WTC11 (cell line): ENCODE measurements at regions not wholly inside any gene's neighbourhood (a gene's known extent, or its start where the extent isn't known, plus 50 kb on each side); places are given as distances from the start of the nearest gene placed in this dataset.

ENCODE experiments used
- ATAC-seq: fragments of 200-7000 bp; cut with Tn5 transposase; 2 replicates; pipeline ENCODE4 v1.10.0; 2021; ENCODE audit warnings: mild to moderate bottlenecking, moderate library complexity
- CTCF ChIA-PET: fragments of 300-600 bp; sonication (Branson Sonifier 250); formaldehyde crosslinking; loops from one replicate; lab custom pipeline; 2021; ENCODE audit warnings: antibody characterized with exemption; lab: Charles Lee
- POLR2A ChIA-PET: fragments of 350-600 bp; sonication (Branson Sonifier 250); formaldehyde crosslinking; loops from one replicate; lab custom pipeline; 2021; ENCODE audit warnings: antibody characterized with exemption; lab: Charles Lee
- DNase-seq: peaks from one replicate; pipeline ENCODE4 v3.0.0; 2021; ENCODE audit warnings: low spot score
- H3K27ac Mint-ChIP-seq: 2 replicates; pipeline ENCODE4 v1.8.0; 2021; ENCODE audit warnings: mixed read lengths
- H3K27me3 Mint-ChIP-seq: 2 replicates; pipeline ENCODE4 v1.8.0; 2021; ENCODE audit warnings: low read depth, mild to moderate bottlenecking, moderate library complexity, mixed read lengths
- H3K36me3 Mint-ChIP-seq: 2 replicates; pipeline ENCODE4 v1.8.0; 2021; ENCODE audit warnings: mixed read lengths
- H3K4me1 Mint-ChIP-seq: 2 replicates; pipeline ENCODE4 v1.8.0; 2022; ENCODE audit warnings: mixed read lengths
- H3K4me3 Mint-ChIP-seq: 2 replicates; pipeline ENCODE4 v1.8.0; 2021; ENCODE audit warnings: mild to moderate bottlenecking, moderate library complexity, mixed read lengths
- H3K9me3 Mint-ChIP-seq: 2 replicates; pipeline ENCODE4 v1.8.0; 2021; ENCODE audit warnings: mixed read lengths
- ATF2 ChIP-seq: sonication (generic); formaldehyde crosslinking; IDR thresholded peaks from 2 replicates; pipeline ENCODE4 v1.8.1; 2022; ENCODE audit warnings: low read depth, missing genetic modification reagents, borderline replicate concordance
- CREM ChIP-seq: sonication (generic); formaldehyde crosslinking; IDR thresholded peaks from 2 replicates; pipeline ENCODE4 v1.8.1; 2022; ENCODE audit warnings: mild to moderate bottlenecking, missing genetic modification reagents, moderate library complexity
- ERG ChIP-seq: fragments of 250-450 bp; sonication (Bioruptor Pico); IDR thresholded peaks from 2 replicates; pipeline ENCODE4 v1.8.0; 2021; ENCODE audit warnings: mild to moderate bottlenecking
- FOXK1 ChIP-seq: sonication (generic); formaldehyde crosslinking; IDR thresholded peaks from 2 replicates; pipeline ENCODE4 v1.8.0; 2022; ENCODE audit warnings: mild to moderate bottlenecking, moderate library complexity, missing genetic modification reagents
- MAX ChIP-seq: sonication (generic); formaldehyde crosslinking; IDR thresholded peaks from 2 replicates; pipeline ENCODE4 v1.8.0; 2022; ENCODE audit warnings: mild to moderate bottlenecking, missing genetic modification reagents
- MXD4 ChIP-seq: fragments of 250-450 bp; sonication (Bioruptor Pico); IDR thresholded peaks from 2 replicates; pipeline ENCODE4 v1.8.0; 2021; ENCODE audit warnings: mild to moderate bottlenecking, moderate library complexity, borderline replicate concordance
- NR3C1 ChIP-seq: sonication (generic); formaldehyde crosslinking; conservative IDR thresholded peaks from 2 replicates; pipeline ENCODE4 v1.8.1; 2023; ENCODE audit warnings: low read depth, mild to moderate bottlenecking, missing genetic modification reagents
- SMAD3 ChIP-seq: sonication (generic); formaldehyde crosslinking; IDR thresholded peaks from 2 replicates; pipeline ENCODE4 v1.8.0; 2022; ENCODE audit warnings: missing genetic modification reagents, mild to moderate bottlenecking, borderline replicate concordance
- ZNF281 ChIP-seq: sonication (generic); formaldehyde crosslinking; IDR thresholded peaks from 2 replicates; pipeline ENCODE4 v1.8.0; 2023; ENCODE audit warnings: mild to moderate bottlenecking, missing genetic modification reagents
- ZNF317 ChIP-seq: sonication (generic); formaldehyde crosslinking; IDR thresholded peaks from 2 replicates; pipeline ENCODE4 v1.8.1; 2023; ENCODE audit warnings: low read depth, mild to moderate bottlenecking, moderate library complexity, missing genetic modification reagents, borderline replicate concordance
- ZNF671 ChIP-seq: fragments of 250-450 bp; sonication (Bioruptor Pico); IDR thresholded peaks from 2 replicates; pipeline ENCODE4 v1.8.0; 2021; ENCODE audit warnings: mild to moderate bottlenecking
- TF ChIP-seq, protein P1 (sequence below): sonication (generic); formaldehyde crosslinking; IDR thresholded peaks from 2 replicates; pipeline ENCODE4 v1.8.0; 2023; ENCODE audit warnings: missing genetic modification reagents
- TF ChIP-seq, protein P2 (sequence below): fragments of 250-450 bp; sonication (Bioruptor Pico); IDR thresholded peaks from 2 replicates; pipeline ENCODE4 v1.9.0; 2021; ENCODE audit warnings: mild to moderate bottlenecking
- TF ChIP-seq, protein P3 (sequence below): fragments of 250-450 bp; sonication (Bioruptor Pico); conservative IDR thresholded peaks from 2 replicates; pipeline ENCODE4 v1.9.0; 2021; ENCODE audit warnings: mild to moderate bottlenecking
- TF ChIP-seq, protein P4 (sequence below): sonication (generic); formaldehyde crosslinking; conservative IDR thresholded peaks from 2 replicates; pipeline ENCODE4 v1.8.1; 2022; ENCODE audit warnings: mild to moderate bottlenecking, missing genetic modification reagents

GRCh38 chr2:3035385-3036050, 342.1 kb downstream of the EIPR1 start:
- no peak for DNase-seq
- CTCF ChIA-PET: no interaction called here
- no peak for ATAC-seq

More at GRCh38 chr2:3035385-3036050, 342.1 kb downstream of the EIPR1 start:
- TF ChIP-seq, protein P1, sequence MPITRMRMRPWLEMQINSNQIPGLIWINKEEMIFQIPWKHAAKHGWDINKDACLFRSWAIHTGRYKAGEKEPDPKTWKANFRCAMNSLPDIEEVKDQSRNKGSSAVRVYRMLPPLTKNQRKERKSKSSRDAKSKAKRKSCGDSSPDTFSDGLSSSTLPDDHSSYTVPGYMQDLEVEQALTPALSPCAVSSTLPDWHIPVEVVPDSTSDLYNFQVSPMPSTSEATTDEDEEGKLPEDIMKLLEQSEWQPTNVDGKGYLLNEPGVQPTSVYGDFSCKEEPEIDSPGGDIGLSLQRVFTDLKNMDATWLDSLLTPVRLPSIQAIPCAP (CRISPR knock-in tag): no peak
- TF ChIP-seq ERG (CRISPR knock-in tag) (no peak), ZNF317 (CRISPR knock-in tag) (no peak), MAX (no peak), ZNF281 (no peak), MXD4 (CRISPR knock-in tag) (no peak), FOXK1 (CRISPR knock-in tag) (no peak), ZNF671 (no peak), SMAD3 (CRISPR knock-in tag) (no peak), ATF2 (CRISPR knock-in tag) (no peak), NR3C1 (CRISPR knock-in tag) (no peak), CREM (CRISPR knock-in tag) (no peak)
- TF ChIP-seq, protein P2, sequence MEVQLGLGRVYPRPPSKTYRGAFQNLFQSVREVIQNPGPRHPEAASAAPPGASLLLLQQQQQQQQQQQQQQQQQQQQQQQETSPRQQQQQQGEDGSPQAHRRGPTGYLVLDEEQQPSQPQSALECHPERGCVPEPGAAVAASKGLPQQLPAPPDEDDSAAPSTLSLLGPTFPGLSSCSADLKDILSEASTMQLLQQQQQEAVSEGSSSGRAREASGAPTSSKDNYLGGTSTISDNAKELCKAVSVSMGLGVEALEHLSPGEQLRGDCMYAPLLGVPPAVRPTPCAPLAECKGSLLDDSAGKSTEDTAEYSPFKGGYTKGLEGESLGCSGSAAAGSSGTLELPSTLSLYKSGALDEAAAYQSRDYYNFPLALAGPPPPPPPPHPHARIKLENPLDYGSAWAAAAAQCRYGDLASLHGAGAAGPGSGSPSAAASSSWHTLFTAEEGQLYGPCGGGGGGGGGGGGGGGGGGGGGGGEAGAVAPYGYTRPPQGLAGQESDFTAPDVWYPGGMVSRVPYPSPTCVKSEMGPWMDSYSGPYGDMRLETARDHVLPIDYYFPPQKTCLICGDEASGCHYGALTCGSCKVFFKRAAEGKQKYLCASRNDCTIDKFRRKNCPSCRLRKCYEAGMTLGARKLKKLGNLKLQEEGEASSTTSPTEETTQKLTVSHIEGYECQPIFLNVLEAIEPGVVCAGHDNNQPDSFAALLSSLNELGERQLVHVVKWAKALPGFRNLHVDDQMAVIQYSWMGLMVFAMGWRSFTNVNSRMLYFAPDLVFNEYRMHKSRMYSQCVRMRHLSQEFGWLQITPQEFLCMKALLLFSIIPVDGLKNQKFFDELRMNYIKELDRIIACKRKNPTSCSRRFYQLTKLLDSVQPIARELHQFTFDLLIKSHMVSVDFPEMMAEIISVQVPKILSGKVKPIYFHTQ (CRISPR knock-in tag): no peak
- TF ChIP-seq, protein P3, sequence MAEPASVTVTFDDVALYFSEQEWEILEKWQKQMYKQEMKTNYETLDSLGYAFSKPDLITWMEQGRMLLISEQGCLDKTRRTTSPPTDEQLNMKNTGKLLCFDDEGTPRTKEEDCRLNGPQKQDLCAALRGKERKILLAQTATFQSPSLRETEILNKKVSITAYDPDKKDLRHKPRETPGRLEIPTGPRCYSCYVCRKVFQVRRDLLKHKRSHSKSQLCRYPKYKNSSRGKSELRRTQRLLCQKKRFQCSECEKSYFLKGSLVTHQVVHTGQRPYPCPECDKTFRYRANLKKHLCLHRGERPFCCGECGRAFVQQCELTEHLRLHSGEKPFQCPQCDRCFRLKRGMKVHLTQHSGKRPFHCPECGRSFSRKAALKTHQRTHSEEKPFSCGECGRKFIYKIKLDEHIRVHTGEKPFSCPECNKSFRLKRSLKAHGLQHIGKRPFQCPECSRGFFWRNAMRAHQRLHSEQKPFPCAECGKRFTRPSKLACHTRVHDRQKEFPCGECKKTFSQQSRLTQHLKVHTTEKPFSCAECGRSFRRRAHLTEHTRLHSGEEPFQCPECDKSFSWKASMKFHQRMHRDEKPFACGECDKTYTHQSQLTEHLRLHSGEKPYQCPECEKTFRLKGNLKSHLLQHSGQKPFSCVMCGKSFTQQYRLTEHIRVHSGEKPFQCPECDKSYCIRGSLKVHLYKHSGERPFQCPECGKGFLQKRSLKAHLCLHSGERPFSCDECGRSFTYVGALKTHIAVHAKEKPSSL (CRISPR knock-in tag): no peak
- TF ChIP-seq, protein P4, sequence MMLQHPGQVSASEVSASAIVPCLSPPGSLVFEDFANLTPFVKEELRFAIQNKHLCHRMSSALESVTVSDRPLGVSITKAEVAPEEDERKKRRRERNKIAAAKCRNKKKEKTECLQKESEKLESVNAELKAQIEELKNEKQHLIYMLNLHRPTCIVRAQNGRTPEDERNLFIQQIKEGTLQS (CRISPR knock-in tag): no peak
- Mint-ChIP-seq H3K27ac (no peak overlapping the region), H3K4me1 (peaks cover 3% of the 10 kb centered on the region; the same call in 1 of the 2 replicates), H3K27me3 (no peaks in the 10 kb centered on the region; the same call in 1 of the 2 replicates), H3K36me3 (peaks cover 7% of the 10 kb centered on the region), H3K9me3 (peaks cover 20% of the 10 kb centered on the region), H3K4me3 (no peak overlapping the region)
- POLR2A ChIA-PET: no interaction called here
